A549 (cell line): ENCODE measurements at regions not wholly inside any gene's neighbourhood (a gene's known extent, or its start where the extent isn't known, plus 50 kb on each side); places are given as distances from the start of the nearest gene placed in this dataset.

Source experiments
- ATAC-seq, 2 experiments: fragments of 200-7000 bp in 1 of 2; fragments of >200 bp in 1 of 2; cut with Nextera tagmentation in 1 of 2; cut with Tn5 transposase in 1 of 2; 3 replicates each; pipeline versions ENCODE4 v1.8.0 to v1.9.1; 2018 to 2020; ENCODE audit warnings: mild to moderate bottlenecking in 1 of 2, moderate library complexity in 1 of 2
- CTCF ChIA-PET: fragments of 300-600 bp; sonication (Branson Sonifier 250); formaldehyde crosslinking; extraction: SDS; loops from one replicate; lab custom pipeline; 2021; ENCODE audit warnings: antibody characterized with exemption, inconsistent platforms; lab: Yijun Ruan, JAX
- POLR2A ChIA-PET: fragments of 350-600 bp; formaldehyde crosslinking; extraction: SDS; loops from one replicate; lab custom pipeline; 2021; ENCODE audit warnings: antibody characterized with exemption, inconsistent platforms; lab: Yijun Ruan, JAX
- DNase-seq, 2 experiments: peaks; one replicate each; pipeline versions ENCODE4 v3.0.0 to v3.0.0-alpha.2; 2011 to 2016; ENCODE audit warnings: low read depth in 1 of 2, low spot score in 1 of 2
- FAIRE-seq: peaks from 2 replicates; lab custom pipeline; 2011; peaks lifted over from hg19 to GRCh38; lab: Jason Lieb, UNC
- H3K27ac ChIP-seq, 2 experiments: fragments of >200 bp; sonication (Bioruptor Twin); formaldehyde crosslinking; 3 replicates each; pipeline ENCODE4 v1.5.1; 2016 to 2017
- H3K4me1 ChIP-seq: fragments of >200 bp; sonication (Bioruptor Twin); formaldehyde crosslinking; 3 replicates; pipeline ENCODE4 v1.6.1; 2016
- H3K4me2 ChIP-seq: fragments of >200 bp; sonication (Bioruptor Twin); formaldehyde crosslinking; 3 replicates; pipeline ENCODE4 v1.6.1; 2016
- H3K4me3 ChIP-seq: fragments of >200 bp; sonication (Bioruptor Twin); formaldehyde crosslinking; 3 replicates; pipeline ENCODE4 v1.5.1; 2016
- H3K9me3 ChIP-seq: fragments of >200 bp; sonication (Bioruptor Twin); formaldehyde crosslinking; 3 replicates; pipeline ENCODE4 v1.6.1; 2016
- CBX8 ChIP-seq: fragments of 200-600 bp; sonication (generic); IDR thresholded peaks from 2 replicates; pipeline ENCODE4 v1.6.1; 2016
- CHD2 ChIP-seq: fragments of 150-350 bp; IDR thresholded peaks from 2 replicates; pipeline ENCODE4 v1.6.1; 2014; ENCODE audit warnings: low read length; ENCODE audit not compliant: partially characterized antibody
- CHD4 ChIP-seq: fragments of 200-600 bp; sonication (generic); IDR thresholded peaks from 2 replicates; pipeline ENCODE4 v1.6.1; 2016; ENCODE audit warnings: antibody characterized with exemption, mild to moderate bottlenecking, borderline replicate concordance
- FOSB ChIP-seq: fragments of 250-450 bp; sonication (Bioruptor Pico); IDR thresholded peaks from 2 replicates; pipeline ENCODE4 v1.5.0; 2020; ENCODE audit warnings: mild to moderate bottlenecking, moderate library complexity
- GATA3 ChIP-seq: IDR thresholded peaks from 2 replicates; pipeline ENCODE4 v1.6.1; 2012; ENCODE audit warnings: borderline replicate concordance
- JUN ChIP-seq, 2 experiments: fragments of >200 bp; sonication (Bioruptor Twin); formaldehyde crosslinking; IDR thresholded peaks; 2 replicates in 1 of 2; 3 replicates in 1 of 2; pipeline ENCODE4 v1.6.1; 2016 to 2017
- MAZ ChIP-seq: fragments of 150-350 bp; IDR thresholded peaks from 2 replicates; pipeline ENCODE4 v1.6.1; 2014; ENCODE audit warnings: antibody characterized with exemption, low read depth, low read length, borderline replicate concordance
- MYC ChIP-seq: IDR thresholded peaks from 2 replicates; pipeline ENCODE4 v1.6.1; 2012; ENCODE audit warnings: mild to moderate bottlenecking, inconsistent platforms, low read length, improper control_type of control experiment, borderline replicate concordance
- NPAS2 ChIP-seq: fragments of 250-450 bp; sonication (Bioruptor Pico); IDR thresholded peaks from 2 replicates; pipeline ENCODE4 v1.8.0; 2022; ENCODE audit warnings: mild to moderate bottlenecking, moderate library complexity, borderline replicate concordance
- PHF8 ChIP-seq: fragments of 200-600 bp; sonication (generic); IDR thresholded peaks from 2 replicates; pipeline ENCODE4 v1.6.1; 2016; ENCODE audit warnings: low read depth, mild to moderate bottlenecking, antibody characterized with exemption, moderate library complexity, borderline replicate concordance
- RAD21 ChIP-seq, 2 experiments: fragments of >200 bp in 1 of 2; sonication (Bioruptor Twin) in 1 of 2; formaldehyde crosslinking in 1 of 2; IDR thresholded peaks in 1 of 2; conservative IDR thresholded peaks in 1 of 2; 2 replicates in 1 of 2; 3 replicates in 1 of 2; pipeline ENCODE4 v1.6.1; 2012 to 2018; ENCODE audit warnings: inconsistent platforms in 1 of 2
- RARB ChIP-seq: fragments of 250-450 bp; sonication (Bioruptor Pico); IDR thresholded peaks from 2 replicates; pipeline ENCODE4 v1.8.0; 2021; ENCODE audit warnings: mild to moderate bottlenecking, moderate library complexity
- RCOR1 ChIP-seq: fragments of 150-350 bp; IDR thresholded peaks from 2 replicates; pipeline ENCODE4 v1.6.1; 2014; ENCODE audit warnings: antibody characterized with exemption, low read length, low read depth
- RFX5 ChIP-seq: fragments of 450-650 bp; IDR thresholded peaks from 2 replicates; pipeline ENCODE4 v1.7.1; 2014; ENCODE audit warnings: antibody characterized with exemption, mild to moderate bottlenecking, moderate library complexity
- SMC3 ChIP-seq: fragments of >200 bp; sonication (Bioruptor Twin); formaldehyde crosslinking; IDR thresholded peaks from 3 replicates; pipeline ENCODE4 v1.6.1; 2018; ENCODE audit warnings: inconsistent platforms
- SREBF2 ChIP-seq: fragments of 450-650 bp; IDR thresholded peaks from 2 replicates; pipeline ENCODE4 v1.6.1; 2014; ENCODE audit warnings: mild to moderate bottlenecking, moderate library complexity
- TFCP2L1 ChIP-seq: fragments of 250-450 bp; sonication (Bioruptor Pico); IDR thresholded peaks from 2 replicates; pipeline ENCODE4 v1.5.0; 2021; ENCODE audit warnings: mild to moderate bottlenecking
- ZFP36 ChIP-seq: fragments of 450-650 bp; IDR thresholded peaks from 2 replicates; pipeline ENCODE4 v1.6.1; 2014; ENCODE audit warnings: borderline replicate concordance; ENCODE audit not compliant: partially characterized antibody
- ZNF302 ChIP-seq: fragments of 250-450 bp; sonication (Bioruptor Pico); IDR thresholded peaks from 2 replicates; pipeline ENCODE4 v1.9.0; 2021; ENCODE audit warnings: inconsistent platforms, mild to moderate bottlenecking, moderate library complexity
- ZSCAN20 ChIP-seq: fragments of 250-450 bp; sonication (Bioruptor Pico); IDR thresholded peaks from 2 replicates; pipeline ENCODE4 v1.8.0; 2022; ENCODE audit warnings: mild to moderate bottlenecking, moderate library complexity
- WGBS: methylation state at CpG from one replicate; pipeline ENCODE4 v1.1.6; 2017; ENCODE audit errors: missing lambda C conversion rate; 5-methylcytosine and 5-hydroxymethylcytosine counted together
- TF ChIP-seq, protein P1 (sequence below): fragments of 150-350 bp; IDR thresholded peaks from 2 replicates; pipeline ENCODE4 v1.6.1; 2014; ENCODE audit warnings: low read depth, mild to moderate bottlenecking, low read length
- TF ChIP-seq, protein P2 (sequence below): fragments of 250-450 bp; sonication (Bioruptor Pico); IDR thresholded peaks from 2 replicates; pipeline ENCODE4 v1.5.0; 2020; ENCODE audit warnings: low read depth, mild to moderate bottlenecking, moderate library complexity
- TF ChIP-seq, protein P3 (sequence below): IDR thresholded peaks from 2 replicates; pipeline ENCODE4 v1.6.1; 2012
- TF ChIP-seq, protein P4 (sequence below): fragments of 250-450 bp; sonication (Bioruptor Pico); IDR thresholded peaks from 2 replicates; pipeline ENCODE4 v1.5.0; 2021; ENCODE audit warnings: mild to moderate bottlenecking, moderate library complexity, borderline replicate concordance
- TF ChIP-seq, protein P5 (sequence below): fragments of 200-600 bp; sonication (generic); IDR thresholded peaks from 2 replicates; pipeline ENCODE4 v1.6.1; 2016; ENCODE audit warnings: antibody characterized with exemption, mild to moderate bottlenecking, moderate library complexity
- TF ChIP-seq, protein P6 (sequence below): fragments of >200 bp; sonication (Bioruptor Twin); formaldehyde crosslinking; IDR thresholded peaks from 3 replicates; pipeline ENCODE4 v1.6.1; 2016

DNA sequence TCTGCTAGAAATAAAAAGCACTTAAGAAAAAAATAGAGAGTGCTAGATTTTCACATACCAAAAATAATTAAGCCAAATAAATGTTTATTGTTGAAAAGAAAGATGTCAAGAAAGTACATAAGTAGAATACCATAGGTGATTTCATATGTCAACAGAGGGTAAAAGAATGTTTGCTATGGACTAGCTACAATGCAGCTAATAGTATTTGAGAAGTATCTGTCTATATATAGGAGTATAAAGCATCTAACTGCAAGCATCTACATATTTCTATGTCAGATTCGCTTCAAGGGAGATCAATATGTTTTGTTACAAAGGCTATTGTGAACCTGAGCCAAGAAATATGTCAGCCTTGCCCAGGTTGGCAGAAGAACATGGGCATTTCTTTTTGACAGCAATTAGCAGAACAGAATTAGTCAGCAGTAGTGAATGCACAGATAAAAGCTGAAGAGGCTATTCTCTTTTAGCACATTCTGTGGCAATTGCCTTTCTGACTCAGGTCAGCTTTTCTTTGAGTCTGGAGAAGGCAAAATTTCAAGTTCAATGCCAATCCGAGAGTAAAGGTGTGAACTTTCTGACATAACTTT, 140.1 kb downstream of the ALG10B start (continued):
- TF ChIP-seq, protein P1, sequence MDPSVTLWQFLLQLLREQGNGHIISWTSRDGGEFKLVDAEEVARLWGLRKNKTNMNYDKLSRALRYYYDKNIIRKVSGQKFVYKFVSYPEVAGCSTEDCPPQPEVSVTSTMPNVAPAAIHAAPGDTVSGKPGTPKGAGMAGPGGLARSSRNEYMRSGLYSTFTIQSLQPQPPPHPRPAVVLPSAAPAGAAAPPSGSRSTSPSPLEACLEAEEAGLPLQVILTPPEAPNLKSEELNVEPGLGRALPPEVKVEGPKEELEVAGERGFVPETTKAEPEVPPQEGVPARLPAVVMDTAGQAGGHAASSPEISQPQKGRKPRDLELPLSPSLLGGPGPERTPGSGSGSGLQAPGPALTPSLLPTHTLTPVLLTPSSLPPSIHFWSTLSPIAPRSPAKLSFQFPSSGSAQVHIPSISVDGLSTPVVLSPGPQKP = no peak

DNA sequence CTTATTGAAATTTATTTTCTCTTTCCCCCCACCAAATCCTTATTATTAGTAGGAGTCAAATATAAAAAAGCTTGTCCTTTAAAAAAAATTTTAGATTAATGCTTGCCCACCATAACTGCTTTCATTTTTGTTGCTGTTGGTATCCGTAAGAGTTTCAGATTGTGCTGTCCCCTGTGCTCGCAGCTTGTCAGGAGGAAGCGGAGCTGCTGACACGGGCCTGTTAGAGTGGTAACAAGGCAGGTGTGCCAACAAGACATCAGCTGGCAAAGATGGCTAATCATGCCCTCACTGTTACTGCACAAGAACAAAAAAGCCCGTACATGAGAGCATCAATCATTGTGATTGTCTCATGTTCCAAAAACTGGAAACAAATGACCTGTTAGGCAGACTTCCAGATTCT, 148.4 kb downstream of the ALG10B start:
- CTCF ChIA-PET = no interaction called here
- Histone ChIP-seq H3K4me3 (no peak overlapping the region), H3K9me3 (no peaks in the 10 kb centered on the region), H3K4me1 (no peaks in the 10 kb centered on the region)
- no peak for FAIRE-seq
- no peak for ATAC-seq
- no peak for DNase-seq
- POLR2A ChIA-PET = no interaction called here
- TF ChIP-seq JUN (IDR thresholded peaks at IDR 0.05) = no peak
- TF ChIP-seq, protein P2, sequence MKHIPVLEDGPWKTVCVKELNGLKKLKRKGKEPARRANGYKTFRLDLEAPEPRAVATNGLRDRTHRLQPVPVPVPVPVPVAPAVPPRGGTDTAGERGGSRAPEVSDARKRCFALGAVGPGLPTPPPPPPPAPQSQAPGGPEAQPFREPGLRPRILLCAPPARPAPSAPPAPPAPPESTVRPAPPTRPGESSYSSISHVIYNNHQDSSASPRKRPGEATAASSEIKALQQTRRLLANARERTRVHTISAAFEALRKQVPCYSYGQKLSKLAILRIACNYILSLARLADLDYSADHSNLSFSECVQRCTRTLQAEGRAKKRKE (CRISPR knock-in tag) = no peak
- no peak for TF ChIP-seq FOSB (CRISPR knock-in tag)
- no peak for TF ChIP-seq RFX5
- TF ChIP-seq, protein P3, sequence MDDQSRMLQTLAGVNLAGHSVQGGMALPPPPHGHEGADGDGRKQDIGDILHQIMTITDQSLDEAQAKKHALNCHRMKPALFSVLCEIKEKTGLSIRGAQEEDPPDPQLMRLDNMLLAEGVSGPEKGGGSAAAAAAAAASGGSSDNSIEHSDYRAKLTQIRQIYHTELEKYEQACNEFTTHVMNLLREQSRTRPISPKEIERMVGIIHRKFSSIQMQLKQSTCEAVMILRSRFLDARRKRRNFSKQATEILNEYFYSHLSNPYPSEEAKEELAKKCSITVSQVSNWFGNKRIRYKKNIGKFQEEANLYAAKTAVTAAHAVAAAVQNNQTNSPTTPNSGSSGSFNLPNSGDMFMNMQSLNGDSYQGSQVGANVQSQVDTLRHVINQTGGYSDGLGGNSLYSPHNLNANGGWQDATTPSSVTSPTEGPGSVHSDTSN = no peak
- no peak for TF ChIP-seq RARB
- TF ChIP-seq RCOR1 = no peak
- no peak for TF ChIP-seq GATA3
- no peak for TF ChIP-seq CHD2
- no peak for TF ChIP-seq CBX8
- TF ChIP-seq ZFP36 = no peak
- TF ChIP-seq SREBF2 = no peak
- no peak for TF ChIP-seq SMC3
- no peak for TF ChIP-seq NPAS2 (CRISPR knock-in tag)
- TF ChIP-seq MAZ = no peak
- TF ChIP-seq MYC = no peak
- TF ChIP-seq, all 56 proteins: peak for 0
- Histone ChIP-seq H3K27ac (no peak overlapping the region), H3K4me2 (no peak overlapping the region)
- 35% methylated on average over 5 of the region's 5 CpGs for WGBS

DNA sequence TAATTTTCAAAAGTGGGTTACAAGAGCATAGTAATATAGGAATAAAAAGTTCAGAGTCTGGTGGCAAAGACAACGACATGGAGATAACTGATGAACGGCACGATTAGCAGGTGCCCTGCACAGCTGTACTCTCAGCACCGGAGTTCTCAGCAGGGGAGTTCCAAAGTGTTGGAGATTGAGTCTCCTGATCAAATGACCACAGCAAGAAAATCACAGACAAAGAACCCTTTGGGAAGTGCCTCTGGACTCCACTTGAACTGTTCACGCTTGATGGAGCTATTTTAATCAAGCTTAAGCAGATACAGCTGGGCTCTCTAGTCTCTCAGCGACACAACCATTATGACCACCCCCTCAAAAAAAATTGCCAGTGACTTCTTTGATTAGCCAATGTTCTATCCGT, 153.1 kb downstream of the ALG10B start:
- H3K9me3 ChIP-seq = no peaks in the 10 kb centered on the region
- ChIA-PET CTCF (no interaction called here), POLR2A (no interaction called here)
- no peak for ATAC-seq
- H3K4me2 ChIP-seq = no peak overlapping the region
- WGBS = 25% methylated on average over 7 of the region's 7 CpGs
- FAIRE-seq = no peak
- no peak overlapping the region for H3K4me3 ChIP-seq
- H3K27ac ChIP-seq = no peak overlapping the region
- DNase-seq = no peak
- H3K4me1 ChIP-seq = no peaks in the 10 kb centered on the region
- no peak for TF ChIP-seq PHF8
- TF ChIP-seq RAD21 (conservative IDR thresholded peaks at IDR 0.05 in 1 of 2, IDR thresholded peaks at IDR 0.05 in 1 of 2) = no peak
- TF ChIP-seq, protein P4, sequence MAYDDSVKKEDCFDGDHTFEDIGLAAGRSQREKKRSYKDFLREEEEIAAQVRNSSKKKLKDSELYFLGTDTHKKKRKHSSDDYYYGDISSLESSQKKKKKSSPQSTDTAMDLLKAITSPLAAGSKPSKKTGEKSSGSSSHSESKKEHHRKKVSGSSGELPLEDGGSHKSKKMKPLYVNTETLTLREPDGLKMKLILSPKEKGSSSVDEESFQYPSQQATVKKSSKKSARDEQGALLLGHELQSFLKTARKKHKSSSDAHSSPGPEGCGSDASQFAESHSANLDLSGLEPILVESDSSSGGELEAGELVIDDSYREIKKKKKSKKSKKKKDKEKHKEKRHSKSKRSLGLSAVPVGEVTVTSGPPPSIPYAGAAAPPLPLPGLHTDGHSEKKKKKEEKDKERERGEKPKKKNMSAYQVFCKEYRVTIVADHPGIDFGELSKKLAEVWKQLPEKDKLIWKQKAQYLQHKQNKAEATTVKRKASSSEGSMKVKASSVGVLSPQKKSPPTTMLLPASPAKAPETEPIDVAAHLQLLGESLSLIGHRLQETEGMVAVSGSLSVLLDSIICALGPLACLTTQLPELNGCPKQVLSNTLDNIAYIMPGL (CRISPR knock-in tag) = no peak
- no peak for TF ChIP-seq CHD4
- TF ChIP-seq TFCP2L1 (CRISPR knock-in tag) = no peak
- TF ChIP-seq RCOR1 = no peak
- TF ChIP-seq, protein P5, sequence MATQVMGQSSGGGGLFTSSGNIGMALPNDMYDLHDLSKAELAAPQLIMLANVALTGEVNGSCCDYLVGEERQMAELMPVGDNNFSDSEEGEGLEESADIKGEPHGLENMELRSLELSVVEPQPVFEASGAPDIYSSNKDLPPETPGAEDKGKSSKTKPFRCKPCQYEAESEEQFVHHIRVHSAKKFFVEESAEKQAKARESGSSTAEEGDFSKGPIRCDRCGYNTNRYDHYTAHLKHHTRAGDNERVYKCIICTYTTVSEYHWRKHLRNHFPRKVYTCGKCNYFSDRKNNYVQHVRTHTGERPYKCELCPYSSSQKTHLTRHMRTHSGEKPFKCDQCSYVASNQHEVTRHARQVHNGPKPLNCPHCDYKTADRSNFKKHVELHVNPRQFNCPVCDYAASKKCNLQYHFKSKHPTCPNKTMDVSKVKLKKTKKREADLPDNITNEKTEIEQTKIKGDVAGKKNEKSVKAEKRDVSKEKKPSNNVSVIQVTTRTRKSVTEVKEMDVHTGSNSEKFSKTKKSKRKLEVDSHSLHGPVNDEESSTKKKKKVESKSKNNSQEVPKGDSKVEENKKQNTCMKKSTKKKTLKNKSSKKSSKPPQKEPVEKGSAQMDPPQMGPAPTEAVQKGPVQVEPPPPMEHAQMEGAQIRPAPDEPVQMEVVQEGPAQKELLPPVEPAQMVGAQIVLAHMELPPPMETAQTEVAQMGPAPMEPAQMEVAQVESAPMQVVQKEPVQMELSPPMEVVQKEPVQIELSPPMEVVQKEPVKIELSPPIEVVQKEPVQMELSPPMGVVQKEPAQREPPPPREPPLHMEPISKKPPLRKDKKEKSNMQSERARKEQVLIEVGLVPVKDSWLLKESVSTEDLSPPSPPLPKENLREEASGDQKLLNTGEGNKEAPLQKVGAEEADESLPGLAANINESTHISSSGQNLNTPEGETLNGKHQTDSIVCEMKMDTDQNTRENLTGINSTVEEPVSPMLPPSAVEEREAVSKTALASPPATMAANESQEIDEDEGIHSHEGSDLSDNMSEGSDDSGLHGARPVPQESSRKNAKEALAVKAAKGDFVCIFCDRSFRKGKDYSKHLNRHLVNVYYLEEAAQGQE = no peak
- TF ChIP-seq ZNF302 (CRISPR knock-in tag) = no peak
- no peak for TF ChIP-seq MYC
- no peak for TF ChIP-seq CHD2
- TF ChIP-seq, protein P6, sequence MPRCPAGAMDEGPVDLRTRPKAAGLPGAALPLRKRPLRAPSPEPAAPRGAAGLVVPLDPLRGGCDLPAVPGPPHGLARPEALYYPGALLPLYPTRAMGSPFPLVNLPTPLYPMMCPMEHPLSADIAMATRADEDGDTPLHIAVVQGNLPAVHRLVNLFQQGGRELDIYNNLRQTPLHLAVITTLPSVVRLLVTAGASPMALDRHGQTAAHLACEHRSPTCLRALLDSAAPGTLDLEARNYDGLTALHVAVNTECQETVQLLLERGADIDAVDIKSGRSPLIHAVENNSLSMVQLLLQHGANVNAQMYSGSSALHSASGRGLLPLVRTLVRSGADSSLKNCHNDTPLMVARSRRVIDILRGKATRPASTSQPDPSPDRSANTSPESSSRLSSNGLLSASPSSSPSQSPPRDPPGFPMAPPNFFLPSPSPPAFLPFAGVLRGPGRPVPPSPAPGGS = no peak
- no peak for TF ChIP-seq ZSCAN20
